Mesendoderm (in vitro differentiated cells): ENCODE measurements at regions not wholly inside any gene's neighbourhood (a gene's known extent, or its start where the extent isn't known, plus 50 kb on each side); places are given as distances from the start of the nearest gene placed in this dataset.

Experiments
- DNase-seq: peaks from one replicate; pipeline ENCODE4 v3.0.0; 2013
- H2AK5ac ChIP-seq: 2 replicates; pipeline ENCODE4 v1.6.1; 2013; ENCODE audit warnings: low read length, inconsistent platforms
- H2BK120ac ChIP-seq: 2 replicates; pipeline ENCODE4 v1.6.1; 2013; ENCODE audit warnings: low read depth, mild to moderate bottlenecking, low read length, moderate library complexity, mixed read lengths
- H2BK15ac ChIP-seq: replicated peaks from 2 replicates; pipeline ENCODE4 v1.6.1; 2013; ENCODE audit warnings: low read depth, mild to moderate bottlenecking, moderate library complexity
- H2BK5ac ChIP-seq: 2 replicates; pipeline ENCODE4 v1.6.1; 2013; ENCODE audit warnings: low read length, inconsistent platforms
- H3K18ac ChIP-seq: 2 replicates; pipeline ENCODE4 v1.6.1; 2013; ENCODE audit warnings: mild to moderate bottlenecking, low read length, mixed read lengths
- H3K23ac ChIP-seq: one replicate; pipeline ENCODE4 v1.6.1; 2013; ENCODE audit warnings: low read length
- H3K27ac ChIP-seq: 2 replicates; pipeline ENCODE4 v1.5.1; 2013; ENCODE audit warnings: low read depth, mild to moderate bottlenecking, inconsistent platforms, low read length, moderate library complexity
- H3K27me3 ChIP-seq: 2 replicates; pipeline ENCODE4 v1.6.1; 2013; ENCODE audit warnings: low read length, control low read depth, mild to moderate bottlenecking, inconsistent platforms; ENCODE audit not compliant: insufficient read depth, poor library complexity
- H3K36me3 ChIP-seq: 2 replicates; pipeline ENCODE4 v1.6.1; 2013; ENCODE audit warnings: low read length, inconsistent platforms; ENCODE audit not compliant: control insufficient read depth, insufficient read depth
- H3K4ac ChIP-seq: one replicate; pipeline ENCODE4 v1.6.1; 2013; ENCODE audit warnings: low read depth, mild to moderate bottlenecking, low read length, moderate library complexity
- H3K4me1 ChIP-seq: 2 replicates; pipeline ENCODE4 v1.6.1; 2013; ENCODE audit warnings: low read depth, low read length, inconsistent platforms; ENCODE audit not compliant: control insufficient read depth
- H3K4me2 ChIP-seq: 2 replicates; pipeline ENCODE4 v1.6.1; 2013; ENCODE audit warnings: low read length
- H3K4me3 ChIP-seq: 2 replicates; pipeline ENCODE4 v1.5.1; 2013; ENCODE audit warnings: mild to moderate bottlenecking, low read length
- H3K56ac ChIP-seq: one replicate; pipeline ENCODE4 v1.6.1; 2013; ENCODE audit warnings: low read length
- H3K79me1 ChIP-seq: 2 replicates; pipeline ENCODE4 v1.6.1; 2013; ENCODE audit warnings: low read length, inconsistent platforms
- H3K79me2 ChIP-seq: 2 replicates; pipeline ENCODE4 v1.6.1; 2013; ENCODE audit warnings: mild to moderate bottlenecking, low read length; ENCODE audit not compliant: control insufficient read depth, insufficient read depth
- H3K9ac ChIP-seq: 2 replicates; pipeline ENCODE4 v1.6.1; 2013; ENCODE audit warnings: low read length, inconsistent platforms
- H4K5ac ChIP-seq: one replicate; pipeline ENCODE4 v1.6.1; 2013; ENCODE audit warnings: low read length
- H4K8ac ChIP-seq: one replicate; pipeline ENCODE4 v1.6.1; 2013; ENCODE audit warnings: low read depth, mild to moderate bottlenecking, control low read depth, low read length, moderate library complexity
- WGBS: extraction: QIAGEN DNeasy Blood & Tissue Kit; methylation state at CpG from one replicate; pipeline ENCODE4 v1.1.7; 2013; ENCODE audit warnings: low lambda C conversion rate, missing lambda C conversion rate; ENCODE audit not compliant: insufficient coverage; ENCODE audit errors: extremely low coverage; 5-methylcytosine and 5-hydroxymethylcytosine counted together

GRCh38 chr18:78807668-78808067 lies 171.9 kb upstream of the SALL3 start:
- H4K5ac ChIP-seq: no peak overlapping the region
- no peak overlapping the region for H3K9ac ChIP-seq
- H3K18ac ChIP-seq: no peak overlapping the region
- H2BK15ac ChIP-seq: no peak overlapping the region
- H3K4me3 ChIP-seq: no peak overlapping the region
- no peaks in the 10 kb centered on the region for H3K36me3 ChIP-seq
- H3K27ac ChIP-seq: no peak overlapping the region
- DNase-seq: no peak
- H3K4ac ChIP-seq: no peak overlapping the region
- H2AK5ac ChIP-seq: no peak overlapping the region
- H3K79me1 ChIP-seq: no peaks in the 10 kb centered on the region
- no peak overlapping the region for H3K56ac ChIP-seq
- no peaks in the 10 kb centered on the region for H3K27me3 ChIP-seq
- H4K8ac ChIP-seq: no peak overlapping the region
- no peak overlapping the region for H3K4me2 ChIP-seq
- no CpG with 5 or more reads among the region's 5 CpGs for WGBS
- H3K79me2 ChIP-seq: no peaks in the 10 kb centered on the region
- no peak overlapping the region for H3K23ac ChIP-seq
- H2BK120ac ChIP-seq: no peak overlapping the region
- no peaks in the 10 kb centered on the region for H3K4me1 ChIP-seq
- H2BK5ac ChIP-seq: no peak overlapping the region

- WGBS: no CpG with 5 or more reads among the region's 13 CpGs
Observed at GRCh38 chr18:78809845-78810244, 169.8 kb upstream of the SALL3 start.

GRCh38 chr18:78810706-78811105 lies 168.9 kb upstream of the SALL3 start:
- H3K4me2 ChIP-seq: no peak overlapping the region
- H3K4ac ChIP-seq: no peak overlapping the region
- H2BK120ac ChIP-seq: no peak overlapping the region
- no peak overlapping the region for H4K8ac ChIP-seq
- H3K23ac ChIP-seq: no peak overlapping the region
- no peak overlapping the region for H2AK5ac ChIP-seq
- no peak for DNase-seq
- H3K4me3 ChIP-seq: no peak overlapping the region
- H3K79me2 ChIP-seq: no peaks in the 10 kb centered on the region
- no CpG with 5 or more reads among the region's 18 CpGs for WGBS
- no peak overlapping the region for H3K27ac ChIP-seq
- no peak overlapping the region for H3K56ac ChIP-seq
- H3K27me3 ChIP-seq: no peaks in the 10 kb centered on the region
- no peak overlapping the region for H3K9ac ChIP-seq
- H3K79me1 ChIP-seq: no peaks in the 10 kb centered on the region
- no peak overlapping the region for H3K18ac ChIP-seq
- no peak overlapping the region for H2BK5ac ChIP-seq
- no peak overlapping the region for H2BK15ac ChIP-seq
- no peak overlapping the region for H4K5ac ChIP-seq
- H3K4me1 ChIP-seq: peaks cover 2% of the 10 kb centered on the region
- H3K36me3 ChIP-seq: no peaks in the 10 kb centered on the region

More at GRCh38 chr18:78809845-78810244, 169.8 kb upstream of the SALL3 start:
- H3K79me1 ChIP-seq: no peaks in the 10 kb centered on the region
- no peak overlapping the region for H3K56ac ChIP-seq
- H4K5ac ChIP-seq: no peak overlapping the region
- H3K4me3 ChIP-seq: no peak overlapping the region
- no peak overlapping the region for H2BK15ac ChIP-seq
- H3K27ac ChIP-seq: no peak overlapping the region
- no peak overlapping the region for H3K4ac ChIP-seq
- no peak overlapping the region for H3K18ac ChIP-seq
- no peak overlapping the region for H2BK120ac ChIP-seq
- no peak overlapping the region for H3K9ac ChIP-seq
- no peak overlapping the region for H2BK5ac ChIP-seq
- H3K27me3 ChIP-seq: no peaks in the 10 kb centered on the region
- no peak for DNase-seq
- H3K79me2 ChIP-seq: no peaks in the 10 kb centered on the region
- no peak overlapping the region for H3K23ac ChIP-seq
- H2AK5ac ChIP-seq: no peak overlapping the region
- H3K36me3 ChIP-seq: no peaks in the 10 kb centered on the region
- H3K4me2 ChIP-seq: no peak overlapping the region
- no peak overlapping the region for H4K8ac ChIP-seq
- peaks cover 2% of the 10 kb centered on the region for H3K4me1 ChIP-seq

GRCh38 chr18:78812067-78812466 lies 167.6 kb upstream of the SALL3 start:
- no peak overlapping the region for H4K5ac ChIP-seq
- H3K9ac ChIP-seq: no peak overlapping the region
- H3K56ac ChIP-seq: no peak overlapping the region
- H3K79me2 ChIP-seq: no peaks in the 10 kb centered on the region
- no peak overlapping the region for H3K23ac ChIP-seq
- H2BK120ac ChIP-seq: no peak overlapping the region
- no peak overlapping the region for H2BK15ac ChIP-seq
- H3K4ac ChIP-seq: no peak overlapping the region
- peaks cover 2% of the 10 kb centered on the region for H3K4me1 ChIP-seq
- H4K8ac ChIP-seq: no peak overlapping the region
- no peak overlapping the region for H3K4me2 ChIP-seq
- no peaks in the 10 kb centered on the region for H3K27me3 ChIP-seq
- WGBS: no CpG with 5 or more reads among the region's 9 CpGs
- H3K79me1 ChIP-seq: no peaks in the 10 kb centered on the region
- H3K36me3 ChIP-seq: no peaks in the 10 kb centered on the region
- DNase-seq: no peak
- H3K4me3 ChIP-seq: no peak overlapping the region
- H3K27ac ChIP-seq: no peak overlapping the region
- no peak overlapping the region for H2AK5ac ChIP-seq
- no peak overlapping the region for H2BK5ac ChIP-seq
- H3K18ac ChIP-seq: no peak overlapping the region

- no peak for DNase-seq
- no peak overlapping the region for H4K8ac ChIP-seq
- H3K79me2 ChIP-seq: no peaks in the 10 kb centered on the region
- no peak overlapping the region for H3K4me3 ChIP-seq
- WGBS: no CpG with 5 or more reads among the region's 18 CpGs
- H3K18ac ChIP-seq: no peak overlapping the region
- no peak overlapping the region for H3K56ac ChIP-seq
- H4K5ac ChIP-seq: no peak overlapping the region
- H3K23ac ChIP-seq: no peak overlapping the region
- H3K9ac ChIP-seq: no peak overlapping the region
- H3K79me1 ChIP-seq: no peaks in the 10 kb centered on the region
- H3K36me3 ChIP-seq: no peaks in the 10 kb centered on the region
- no peak overlapping the region for H3K4me2 ChIP-seq
- no peak overlapping the region for H3K4ac ChIP-seq
- H2BK120ac ChIP-seq: no peak overlapping the region
- H2AK5ac ChIP-seq: no peak overlapping the region
- H3K27ac ChIP-seq: no peak overlapping the region
- no peaks in the 10 kb centered on the region for H3K27me3 ChIP-seq
- peaks cover 2% of the 10 kb centered on the region for H3K4me1 ChIP-seq
- H2BK5ac ChIP-seq: no peak overlapping the region
- H2BK15ac ChIP-seq: no peak overlapping the region
Observed at GRCh38 chr18:78813156-78813555, 166.5 kb upstream of the SALL3 start.

- Histone ChIP-seq H2AK5ac (no peak overlapping the region), H4K5ac (no peak overlapping the region), H3K27me3 (no peaks in the 10 kb centered on the region), H3K27ac (no peak overlapping the region), H2BK120ac (no peak overlapping the region), H3K4me2 (no peak overlapping the region), H3K79me2 (no peaks in the 10 kb centered on the region), H3K23ac (no peak overlapping the region), H3K36me3 (no peaks in the 10 kb centered on the region), H3K4ac (no peak overlapping the region), H3K4me1 (peaks cover 2% of the 10 kb centered on the region), H2BK15ac (no peak overlapping the region), H3K9ac (no peak overlapping the region), H4K8ac (no peak overlapping the region), H3K56ac (peak overlapping the region; percentile 34), H3K4me3 (no peak overlapping the region), H2BK5ac (no peak overlapping the region), H3K79me1 (no peaks in the 10 kb centered on the region), H3K18ac (no peak overlapping the region)
- no CpG with 5 or more reads among the region's 24 CpGs for WGBS
- peak; percentile 45 for DNase-seq
Observed at GRCh38 chr18:78813936-78814710, 165.5 kb upstream of the SALL3 start.
